Activated CD4-positive, alpha-beta T cell treated with anti-CD3 and anti-CD28 coated beads for 24 hours (primary cell): ENCODE measurements at regions not wholly inside any gene's neighbourhood (a gene's known extent, or its start where the extent isn't known, plus 50 kb on each side); places are given as distances from the start of the nearest gene placed in this dataset.

ENCODE experiments used
- DNase-seq, 2 donors: peaks; one replicate each; pipeline ENCODE4 v3.0.0-alpha.2; 2020; ENCODE audit warnings: low read depth in 2 of 2

GRCh38 chr7:28292834-28293526, 112.4 kb upstream of the JAZF1 start:
- DNase-seq = no peak

GRCh38 chr7:28293527-28293835, 112.9 kb upstream of the JAZF1 start:
- no peak for DNase-seq

DNA sequence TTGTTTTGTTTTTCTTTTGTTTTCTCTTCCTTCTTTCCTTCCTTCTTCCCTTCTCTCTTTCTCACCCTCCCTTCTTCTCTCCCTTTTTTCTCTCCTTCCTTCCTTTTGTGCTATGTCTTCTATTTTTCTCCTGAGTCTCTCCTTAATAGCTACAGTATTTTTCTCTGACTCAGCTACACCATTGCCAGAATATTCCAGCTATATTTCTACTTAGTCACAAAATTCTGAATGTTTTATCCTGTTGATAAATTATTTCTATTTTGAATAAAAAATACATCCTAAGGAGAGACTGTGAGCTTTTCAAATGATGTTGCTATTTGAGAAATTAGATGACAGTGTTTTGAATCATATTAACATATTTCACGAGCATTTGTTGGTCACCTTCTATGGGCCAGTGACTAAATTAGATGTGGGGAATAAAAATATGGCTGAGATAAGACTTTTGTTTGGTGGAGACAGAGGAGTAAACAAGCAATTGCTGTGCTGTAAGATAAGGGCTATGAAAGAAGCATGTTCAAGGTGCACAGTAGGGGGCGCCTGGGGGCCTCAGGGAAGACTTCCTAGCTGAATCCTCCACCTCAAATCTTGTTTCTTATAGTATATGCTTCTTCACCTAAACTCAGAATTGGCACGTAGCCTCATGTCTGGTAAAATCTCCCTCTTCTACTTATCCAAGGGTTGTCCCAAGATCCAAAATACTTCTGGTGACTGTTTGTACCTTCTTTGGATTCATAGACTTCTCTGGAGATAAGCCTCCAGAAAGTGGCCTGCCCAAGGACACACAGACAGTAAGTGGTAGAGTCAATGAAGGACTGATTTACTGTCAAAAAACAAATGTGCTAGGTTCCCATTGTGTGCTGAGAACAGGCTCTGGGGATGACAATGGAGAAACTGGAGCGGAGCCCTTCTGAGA, 115.5 kb upstream of the CREB5 start:
- DNase-seq = peak; percentile 38 to 51

DNA sequence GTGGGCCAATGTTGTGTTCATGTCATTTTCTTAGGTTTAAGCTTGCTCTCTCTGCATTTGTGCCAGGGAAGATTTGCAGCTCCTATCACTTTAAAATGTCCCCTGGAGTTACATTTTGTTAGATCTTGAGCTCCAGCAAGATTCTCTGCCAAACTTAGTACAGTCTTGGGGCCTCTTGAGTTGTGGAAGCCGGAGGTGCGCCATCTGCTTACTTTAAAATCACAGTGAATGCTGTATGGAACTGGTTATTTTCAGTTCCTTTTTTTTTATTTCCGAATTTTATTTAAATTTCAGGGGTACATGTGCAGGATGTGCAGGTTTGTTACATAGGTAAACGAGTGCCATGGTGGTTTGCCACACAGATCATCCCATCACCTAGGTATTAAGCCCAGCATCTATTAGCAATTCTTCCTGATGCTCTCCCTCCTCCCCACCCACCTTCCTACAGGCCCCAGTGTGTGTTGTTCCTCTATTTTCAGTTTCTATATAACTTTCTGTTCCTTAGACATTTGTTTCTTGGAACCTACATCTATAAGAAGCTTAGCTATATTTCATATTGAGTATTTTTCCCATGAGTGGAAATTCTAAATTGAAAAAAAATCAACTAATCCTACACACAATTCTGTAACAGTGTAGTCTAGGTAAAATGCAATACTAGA, 114.4 kb upstream of the CREB5 start:
- no peak for DNase-seq

DNA sequence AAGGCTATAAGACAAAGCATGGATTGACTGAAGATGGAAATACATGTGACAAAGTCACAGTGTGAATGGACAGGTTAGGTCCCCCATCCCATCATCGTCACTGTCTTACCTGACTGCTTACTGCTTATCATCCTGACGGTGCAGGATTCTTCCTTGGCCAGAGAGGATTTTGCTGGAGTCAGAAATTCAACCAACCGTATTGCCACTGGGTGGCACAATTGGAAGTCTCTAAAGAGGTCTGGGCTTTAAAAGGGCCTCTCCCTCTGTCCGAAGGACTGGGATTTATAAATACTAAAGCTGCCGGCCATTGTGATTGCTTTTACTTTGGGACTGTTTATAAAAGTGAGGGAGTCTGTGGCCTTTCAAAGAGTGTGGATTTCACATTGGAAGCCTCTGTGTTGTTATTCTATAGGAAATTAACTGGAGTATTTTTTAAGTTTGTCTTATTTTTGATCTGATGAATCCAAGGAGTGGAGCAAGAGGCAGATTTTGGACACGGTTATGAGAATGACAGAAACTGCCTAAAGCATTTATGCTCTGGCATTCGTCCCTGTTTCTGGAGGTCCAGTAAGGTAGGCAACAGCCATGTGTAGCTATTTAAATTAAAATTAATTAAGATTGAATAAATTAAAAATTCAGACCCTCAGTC, 113.3 kb upstream of the CREB5 start:
- no peak for DNase-seq

DNA sequence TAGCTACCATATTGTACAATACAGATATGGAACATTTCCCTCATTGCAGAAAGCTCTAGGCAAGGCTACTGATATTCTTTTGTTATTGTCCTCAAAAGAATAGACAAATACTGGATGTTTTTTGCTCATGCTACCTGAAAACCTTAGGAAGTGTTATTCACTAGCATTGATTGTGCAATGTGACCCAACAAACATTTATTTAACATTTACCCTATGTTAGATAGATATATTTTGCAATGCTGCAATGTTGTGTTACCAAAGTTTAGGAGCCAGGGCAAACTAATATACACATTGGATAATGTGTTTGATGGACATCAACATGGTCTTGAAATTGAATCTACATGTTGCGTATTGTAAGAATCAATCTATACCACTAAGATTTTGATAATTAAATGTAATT, 112.8 kb upstream of the CREB5 start:
- no peak for DNase-seq

GRCh38 chr7:28300488-28300887, 111.8 kb upstream of the CREB5 start:
- no peak for DNase-seq

DNA sequence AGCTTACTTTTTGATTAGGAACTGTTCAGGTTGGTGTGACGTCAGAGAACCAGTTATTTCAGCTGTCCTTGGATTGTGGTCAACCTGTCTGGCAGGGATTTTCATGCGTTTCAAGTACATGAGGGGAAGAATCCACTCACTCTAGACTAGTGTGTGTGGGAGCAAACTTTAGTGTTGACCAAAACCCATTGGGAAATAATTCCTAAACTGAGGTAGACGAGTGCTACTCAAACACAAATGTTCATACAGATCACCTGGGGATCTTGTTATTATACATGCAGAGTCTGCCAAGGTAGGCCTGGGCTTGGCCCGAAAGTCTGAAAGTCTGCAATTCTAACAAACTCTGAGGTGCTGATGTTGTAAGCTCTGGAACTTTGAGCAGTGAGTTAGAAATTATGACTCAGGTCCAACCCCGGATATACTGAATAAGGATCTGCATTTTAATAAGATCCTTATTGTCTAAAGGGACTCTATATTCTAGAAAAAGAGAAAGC, 111.1 kb upstream of the CREB5 start:
- DNase-seq = no peak

DNA sequence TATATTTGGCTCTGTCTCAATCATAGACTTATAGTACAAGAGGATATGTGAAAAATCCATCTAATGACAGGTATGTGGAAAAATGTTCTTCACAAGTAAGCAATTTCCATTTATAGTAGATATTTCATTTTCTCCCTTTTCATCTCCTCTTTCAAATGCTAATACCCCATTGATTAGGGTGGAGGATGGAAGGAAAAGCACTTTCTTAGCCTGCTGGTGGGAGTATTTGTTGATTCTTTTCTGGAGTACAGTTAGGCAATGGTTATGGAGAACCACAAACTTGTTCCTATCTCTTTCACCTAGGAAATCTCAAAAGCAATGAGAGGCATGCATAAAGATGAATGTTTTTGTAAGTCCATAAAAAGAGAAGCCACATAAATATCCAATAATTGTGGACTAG, 108.0 kb upstream of the CREB5 start:
- DNase-seq = no peak

GRCh38 chr7:28309704-28310459, 102.4 kb upstream of the CREB5 start:
- DNase-seq = no peak

GRCh38 chr7:28310460-28310848, 101.9 kb upstream of the CREB5 start:
- DNase-seq = no peak

DNA sequence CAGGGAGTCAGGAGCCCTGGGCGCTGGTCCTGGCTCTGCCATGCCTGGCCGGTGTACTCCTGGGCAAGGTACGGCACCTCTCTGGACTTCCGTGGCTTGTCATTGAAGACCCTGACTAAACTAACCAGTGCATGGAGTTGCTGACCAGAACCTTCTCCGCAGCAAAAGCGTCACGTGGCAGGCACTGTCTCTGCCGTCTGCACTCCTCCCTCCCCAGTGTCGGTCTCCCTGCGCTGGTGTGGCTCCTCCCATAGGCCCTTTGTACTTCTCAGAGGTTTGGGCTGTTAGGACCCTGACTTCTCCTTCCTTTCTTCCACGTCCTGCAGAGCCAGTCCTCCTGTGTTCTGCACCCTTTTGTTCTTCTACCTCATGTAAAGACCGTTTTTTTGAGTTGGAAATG, 100.6 kb upstream of the CREB5 start:
- no peak for DNase-seq

- DNase-seq = no peak
Measured at GRCh38 chr7:28312948-28313347, 99.4 kb upstream of the CREB5 start.

- DNase-seq = no peak
Measured at GRCh38 chr7:28314841-28315240, 97.5 kb upstream of the CREB5 start.

DNA sequence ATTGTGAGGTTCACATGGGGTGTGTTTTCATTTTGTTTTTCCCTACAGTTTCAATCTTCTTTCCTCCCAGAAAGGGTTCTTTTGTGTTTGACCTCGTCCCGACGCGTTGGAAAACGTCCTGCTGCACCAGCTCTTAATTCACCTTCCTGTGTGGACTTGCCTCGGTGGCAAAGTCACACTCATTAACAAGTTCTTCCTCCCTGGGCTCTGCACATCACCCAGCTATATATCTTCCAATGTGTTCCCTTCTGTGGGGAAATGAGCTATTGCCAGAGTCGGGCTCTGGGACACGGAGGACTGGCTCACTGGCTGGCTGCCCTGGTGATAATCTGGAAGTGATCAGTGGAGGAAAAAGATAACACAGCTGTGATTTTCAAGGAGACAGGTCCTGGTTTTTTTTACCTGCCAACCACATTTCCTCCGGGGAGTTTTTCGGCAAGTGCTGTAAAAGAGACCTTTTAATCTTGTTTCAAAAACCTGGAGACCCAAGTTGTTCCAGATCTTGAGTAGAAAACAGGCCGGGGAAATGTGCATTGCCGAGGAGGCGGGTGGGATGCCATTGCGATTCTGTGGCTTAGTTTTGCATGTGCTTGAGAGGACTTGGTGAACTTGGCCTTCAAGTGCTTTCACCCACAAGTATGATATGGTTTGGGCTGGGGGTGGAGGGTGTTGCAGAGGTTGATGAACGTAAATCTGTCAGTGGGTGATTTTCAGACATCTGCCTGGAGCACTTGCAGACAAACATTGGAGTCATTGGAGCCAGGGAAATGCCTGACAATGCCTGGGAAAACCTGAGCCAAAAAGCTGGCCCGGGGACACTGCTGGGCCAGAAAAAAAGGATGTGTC, 96.5 kb upstream of the CREB5 start:
- DNase-seq = no peak

DNA sequence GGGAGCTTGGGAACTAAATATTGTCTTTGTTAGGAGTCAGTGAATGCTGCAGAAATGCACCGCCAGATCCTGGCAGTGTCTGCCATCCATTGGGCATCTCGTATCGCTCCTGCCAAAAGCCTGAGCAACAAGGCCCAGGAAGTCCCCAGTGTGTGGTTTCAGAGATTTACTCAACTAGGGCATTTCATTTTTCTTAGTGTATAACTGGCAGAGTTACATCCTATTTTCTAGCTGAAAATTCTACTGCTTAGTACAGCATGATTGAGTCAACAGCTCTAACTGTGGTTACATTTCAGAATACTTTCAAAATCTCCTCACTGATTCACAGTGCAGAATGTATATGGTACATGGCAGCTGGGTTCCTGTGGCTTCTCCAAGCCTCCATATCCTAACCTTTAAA, 95.8 kb upstream of the CREB5 start:
- DNase-seq = no peak

DNA sequence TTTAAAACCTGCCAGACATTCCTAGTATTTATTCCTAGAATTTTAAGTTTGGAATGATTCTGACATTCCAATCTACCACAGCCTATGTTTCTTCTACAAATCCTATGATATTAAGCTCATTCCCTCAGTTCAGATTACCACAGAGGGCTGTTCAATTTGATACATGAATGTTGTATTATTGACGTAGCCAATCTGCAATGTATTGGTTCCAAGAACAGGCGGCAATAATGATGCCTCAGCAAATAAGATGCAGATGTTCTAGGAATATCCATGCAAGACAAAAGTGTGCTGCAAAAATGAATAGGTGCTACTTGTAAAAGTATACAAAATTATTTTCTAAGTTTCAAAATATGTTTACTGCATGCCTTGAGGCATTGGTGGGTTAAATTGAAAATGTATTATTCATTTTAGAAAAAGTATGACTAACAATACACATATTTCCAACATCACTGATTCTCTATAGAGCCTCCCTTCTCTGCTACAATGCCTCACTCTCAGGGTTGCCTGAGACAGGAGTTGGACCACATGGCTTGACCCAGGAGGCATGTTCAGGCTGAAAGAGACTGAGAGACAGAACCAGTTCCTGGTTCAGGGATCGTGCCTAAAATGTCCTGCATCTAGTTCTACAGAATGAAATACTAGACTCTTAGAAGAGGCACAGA, 94.1 kb upstream of the CREB5 start:
- no peak for DNase-seq

GRCh38 chr7:28323833-28324232, 88.5 kb upstream of the CREB5 start:
- DNase-seq = no peak

DNA sequence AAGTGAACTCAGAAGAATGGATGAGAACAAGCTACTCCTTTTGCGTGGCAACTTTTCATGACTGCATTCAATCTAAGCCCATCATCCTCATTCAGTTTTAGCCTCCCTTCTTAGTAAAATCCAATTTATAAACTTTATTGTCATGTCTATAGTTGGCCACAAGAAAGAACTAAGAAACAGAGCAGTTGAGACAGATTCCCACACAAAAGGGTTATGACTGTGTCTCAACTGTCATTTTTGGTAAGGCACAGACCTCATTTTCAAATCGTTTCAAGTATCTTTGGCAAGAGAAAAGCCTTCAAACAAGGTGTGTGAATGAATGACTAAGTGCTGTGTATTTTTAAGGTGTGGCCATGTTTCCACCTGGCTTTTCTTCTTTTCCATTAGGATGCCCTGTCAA, 84.2 kb upstream of the CREB5 start:
- no peak for DNase-seq
